HG03457 (cell line): ENCODE measurements at regions not wholly inside any gene's neighbourhood (a gene's known extent, or its start where the extent isn't known, plus 50 kb on each side); places are given as distances from the start of the nearest gene placed in this dataset.

Experiments used
- ATAC-seq: cut with Tn5 transposase; IDR thresholded peaks from one replicate; pipeline ENCODE4 v1.9.1; 2021; ENCODE audit warnings: moderate number of reproducible peaks; ENCODE audit not compliant: unreplicated experiment

- no peak for ATAC-seq
Measured at GRCh38 chr18:28409811-28410210, 232.9 kb upstream of the CDH2 start.

DNA sequence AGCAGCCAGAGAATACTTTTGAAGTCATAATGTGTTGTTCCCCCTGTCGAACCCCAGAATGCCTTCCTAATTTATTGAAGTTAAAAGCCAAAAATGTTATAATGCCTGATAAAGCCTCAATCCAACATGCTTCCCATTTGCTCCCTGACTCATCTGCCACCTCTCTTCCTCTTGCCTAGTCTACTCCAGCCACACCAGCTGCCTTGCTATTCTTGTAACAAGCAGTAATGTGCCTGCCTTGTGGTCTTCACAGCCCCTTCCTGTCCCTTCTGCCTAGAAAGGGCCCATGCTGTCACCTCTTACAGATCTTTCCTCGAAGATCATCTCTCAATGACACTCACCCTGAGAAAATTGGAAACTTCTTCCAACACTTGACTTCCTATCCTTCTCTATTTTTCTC is 231.6 kb upstream of the CDH2 start:
- no peak for ATAC-seq

DNA sequence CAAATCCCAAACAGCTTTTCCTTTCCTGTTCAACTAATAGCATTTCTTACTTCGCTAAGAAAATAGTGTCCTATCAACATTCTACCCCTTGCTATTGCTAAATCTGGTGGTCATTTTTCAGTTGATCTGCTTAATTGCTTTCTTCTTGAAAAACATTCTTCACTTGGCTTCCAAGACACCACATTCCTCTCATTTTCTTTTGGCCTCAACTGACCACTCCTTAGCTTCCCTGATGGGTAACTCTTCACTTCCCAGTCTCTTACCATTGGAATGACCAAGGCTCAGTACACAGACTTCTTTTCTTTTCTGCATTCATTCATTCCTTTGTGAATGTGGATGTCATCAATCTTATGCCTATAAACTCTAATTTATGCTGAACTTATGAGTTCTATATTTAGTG is 230.8 kb upstream of the CDH2 start:
- no peak for ATAC-seq

DNA sequence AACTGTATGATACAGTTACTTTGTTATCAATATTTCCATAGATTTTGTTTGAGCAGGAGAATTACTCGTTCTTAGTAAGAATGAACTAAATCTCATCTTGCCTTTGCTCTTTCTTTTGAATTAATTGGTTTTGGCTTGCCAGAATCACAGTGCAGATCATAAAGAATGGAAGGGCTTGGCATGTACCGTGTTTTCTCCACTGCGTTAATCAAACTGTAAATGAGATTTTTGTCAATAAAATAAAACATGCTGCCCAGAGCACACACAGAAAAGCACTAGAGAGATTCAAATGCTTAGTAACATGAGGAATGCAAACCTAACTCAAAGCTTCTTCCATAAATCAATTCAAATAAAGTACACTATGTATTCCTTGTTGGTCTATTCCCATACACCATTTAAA is 229.6 kb upstream of the CDH2 start:
- ATAC-seq, result no peak

GRCh38 chr18:28404694-28405093 is 227.8 kb upstream of the CDH2 start:
- no peak for ATAC-seq

DNA sequence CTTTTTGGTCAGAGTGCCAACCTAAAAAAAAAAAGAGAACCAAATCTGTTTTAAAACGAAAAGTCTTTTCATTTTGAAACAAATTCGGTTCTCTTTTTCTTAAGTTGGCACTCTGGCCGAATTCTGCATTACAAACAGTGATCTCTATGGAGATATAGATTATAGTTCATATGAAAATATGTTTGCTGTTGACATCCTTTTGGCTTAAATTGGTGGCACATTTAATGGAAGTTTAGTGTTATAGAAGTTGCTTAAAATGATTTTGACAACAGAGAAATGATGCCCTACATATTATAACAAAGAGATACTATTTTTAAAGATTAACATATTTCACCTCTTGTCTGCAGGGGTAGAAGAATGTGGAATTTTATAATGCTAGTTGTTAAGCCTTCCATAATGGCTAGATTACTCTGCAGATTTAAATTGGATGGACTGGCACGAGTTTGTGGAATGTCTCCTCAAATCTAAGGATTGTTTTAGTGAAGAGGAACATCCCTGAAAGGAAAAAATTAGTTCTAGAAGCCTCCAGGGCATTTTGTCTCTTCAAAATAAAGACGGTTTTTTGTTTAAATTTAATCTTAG is 222.9 kb upstream of the CDH2 start:
- ATAC-seq, result no peak

- ATAC-seq, result no peak
Measured at GRCh38 chr18:28398471-28398870, 221.5 kb upstream of the CDH2 start.

DNA sequence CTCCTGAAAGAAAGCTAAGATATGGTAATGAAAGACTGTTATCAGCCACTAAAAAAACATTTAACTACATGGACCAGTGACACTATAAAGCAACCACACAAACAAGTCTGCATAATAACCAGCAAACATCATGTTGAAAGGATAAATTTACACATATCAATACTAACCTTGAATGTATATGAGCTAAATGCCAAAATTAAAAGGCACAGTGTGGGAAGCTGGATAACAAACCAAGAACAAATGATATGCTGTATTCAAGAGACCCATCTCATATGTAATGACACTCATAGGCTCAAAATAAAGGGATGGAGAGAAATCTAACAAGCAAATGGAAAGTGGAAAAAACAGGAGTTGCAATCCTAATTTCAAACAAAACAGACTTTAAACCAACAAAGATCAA is 213.1 kb upstream of the CDH2 start:
- ATAC-seq, result no peak

DNA sequence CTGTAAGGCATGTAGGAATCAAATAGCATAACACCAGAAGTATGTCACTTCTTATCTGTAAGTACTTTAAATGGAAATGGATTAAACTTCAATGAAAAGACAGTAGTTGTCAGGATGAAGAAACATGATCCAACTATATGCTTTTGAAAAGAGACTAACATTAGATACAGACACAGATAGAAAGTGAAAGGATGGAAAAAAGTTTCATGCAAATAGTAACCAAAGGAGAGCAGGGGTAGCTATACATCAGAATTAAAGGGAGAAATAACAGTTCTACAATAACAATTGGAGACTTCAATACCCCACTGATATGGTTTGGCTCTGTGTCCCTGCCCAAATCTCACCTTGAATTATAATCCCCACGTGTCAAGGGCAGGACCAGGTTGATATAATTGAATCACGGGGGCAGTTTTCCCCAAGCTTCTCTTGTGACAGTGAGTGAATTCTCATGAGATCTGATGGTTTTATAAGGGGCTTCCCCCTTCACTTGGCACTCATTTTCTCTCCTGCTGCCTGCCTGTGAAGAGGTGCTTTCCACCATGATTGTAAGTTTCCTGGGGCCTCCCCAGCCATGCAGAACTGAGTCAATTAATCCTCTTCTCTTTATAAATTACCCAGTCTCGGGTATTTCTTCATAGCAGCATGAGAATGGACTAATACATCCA is 205.4 kb upstream of the CDH2 start:
- ATAC-seq, result no peak

DNA sequence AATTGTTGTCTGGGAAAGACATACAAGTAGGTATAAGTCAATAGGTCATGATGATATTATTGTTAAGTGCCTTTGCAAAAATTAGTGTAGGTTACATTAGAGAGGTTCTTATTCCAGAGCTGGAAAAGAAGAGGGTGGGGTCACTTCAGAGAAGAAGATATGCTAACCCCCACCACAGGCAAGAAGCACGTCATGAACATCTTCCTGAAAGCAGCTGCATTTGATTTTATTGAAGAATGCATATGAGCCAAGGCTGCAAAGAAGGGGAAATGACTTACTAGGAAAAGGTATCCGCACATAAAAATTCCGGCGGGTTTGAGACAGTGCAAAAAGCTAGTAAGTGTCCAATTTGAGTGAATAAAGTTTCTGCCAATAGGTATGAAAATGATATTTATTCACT is 195.3 kb upstream of the CDH2 start:
- ATAC-seq, result no peak

DNA sequence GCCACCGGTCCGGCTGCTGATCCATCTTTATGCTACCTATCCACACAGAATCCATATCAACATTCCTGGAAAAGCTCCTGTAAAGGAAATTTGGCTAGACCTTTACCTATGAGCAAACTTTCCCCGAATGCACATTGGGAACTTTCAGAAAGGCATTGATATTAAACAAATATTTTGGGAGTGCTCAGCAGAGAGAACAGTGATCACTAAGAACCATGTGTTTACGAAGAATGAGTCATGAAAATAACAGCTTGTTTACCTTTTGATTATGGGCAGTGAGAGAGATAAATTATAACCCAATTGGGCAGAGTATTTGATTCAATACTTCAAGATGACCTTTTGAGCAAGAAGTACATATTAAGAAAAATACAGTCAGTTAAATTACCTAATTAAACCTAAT is 189.7 kb upstream of the CDH2 start:
- no peak for ATAC-seq

DNA sequence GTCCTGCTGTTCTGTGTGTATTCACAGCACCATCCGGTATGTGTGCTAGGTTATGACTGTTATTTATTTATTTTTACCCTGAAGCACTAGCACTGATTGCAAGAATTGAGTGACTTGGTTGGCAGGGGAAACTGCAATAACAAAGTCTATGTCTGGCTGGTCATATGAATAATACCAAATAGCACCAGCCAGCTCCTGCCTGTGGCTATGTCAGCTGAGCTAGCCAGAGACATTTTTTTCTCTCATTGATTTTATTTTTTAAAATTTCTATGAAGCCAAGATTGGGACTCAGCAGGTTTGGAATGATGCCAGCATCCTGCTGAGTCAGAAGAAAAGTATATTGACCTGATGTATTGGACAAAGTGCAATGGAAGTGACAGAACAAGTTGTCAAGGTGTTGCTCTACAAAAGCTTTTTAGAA is 188.5 kb upstream of the CDH2 start:
- no peak for ATAC-seq

- no peak for ATAC-seq
Measured at GRCh38 chr18:28363124-28363523, 186.2 kb upstream of the CDH2 start.

DNA sequence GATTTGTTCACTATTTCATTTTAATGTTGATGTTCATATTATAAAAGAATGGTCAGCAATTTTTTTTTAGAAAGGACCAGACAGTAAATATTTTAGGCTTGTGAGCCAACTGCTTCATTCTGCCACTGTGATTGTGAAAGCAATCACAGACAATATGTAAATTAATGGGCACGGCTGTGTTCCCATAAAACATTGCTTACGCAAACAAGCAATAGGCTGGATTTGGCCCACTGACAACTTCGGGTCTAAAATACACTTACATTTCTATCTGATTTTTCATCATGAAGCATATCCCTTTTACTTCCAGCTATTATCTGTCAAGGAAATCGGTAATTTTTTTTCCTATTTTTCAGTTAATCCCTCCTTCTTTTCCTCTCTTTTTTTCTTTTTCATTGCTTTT is 182.2 kb upstream of the CDH2 start:
- no peak for ATAC-seq

- ATAC-seq, result no peak
Measured at GRCh38 chr18:28357766-28358401, 181.0 kb upstream of the CDH2 start.

DNA sequence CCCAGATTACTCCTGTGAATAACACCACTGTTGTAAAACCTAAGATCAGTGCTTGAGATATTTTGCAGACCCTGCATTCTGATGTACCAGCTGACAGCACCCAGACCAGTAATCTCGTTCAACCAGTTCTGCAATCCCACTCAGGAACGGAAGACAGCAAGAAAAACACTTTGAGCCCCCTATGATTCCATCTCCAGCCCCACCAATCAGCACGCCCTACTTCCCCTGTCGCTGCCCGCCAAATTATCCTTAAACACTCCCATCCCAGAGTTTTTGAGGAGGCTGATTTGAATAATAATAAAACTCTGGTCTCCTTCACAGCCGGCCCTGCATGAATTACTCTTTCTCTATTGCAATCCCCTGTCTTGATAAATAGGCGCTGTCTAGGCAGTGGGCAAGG is 173.9 kb upstream of the CDH2 start:
- ATAC-seq, result no peak

- no peak for ATAC-seq
Measured at GRCh38 chr18:28342231-28342630, 165.3 kb upstream of the CDH2 start.

GRCh38 chr18:28338316-28338715 is 161.4 kb upstream of the CDH2 start:
- no peak for ATAC-seq

DNA sequence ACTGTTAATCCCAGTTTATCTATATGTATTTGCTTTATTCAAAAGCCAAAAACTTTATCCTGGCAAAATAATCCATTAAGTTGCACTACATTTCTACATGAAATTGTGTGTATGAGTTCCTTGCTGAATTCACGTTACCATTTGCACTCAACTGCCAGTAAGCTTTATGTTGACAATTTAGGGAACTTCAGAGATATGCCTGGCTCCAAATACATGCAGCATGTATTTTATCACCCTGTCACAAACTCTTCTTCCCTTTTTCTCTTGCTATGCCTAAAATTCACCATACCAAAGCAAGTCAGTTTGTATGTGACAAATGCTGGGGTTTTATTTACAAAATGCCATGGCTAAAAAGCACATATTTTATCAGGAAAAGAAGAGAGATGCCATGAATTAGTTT is 157.6 kb upstream of the CDH2 start:
- ATAC-seq, result no peak

GRCh38 chr18:28332071-28332470 is 155.1 kb upstream of the CDH2 start:
- no peak for ATAC-seq

DNA sequence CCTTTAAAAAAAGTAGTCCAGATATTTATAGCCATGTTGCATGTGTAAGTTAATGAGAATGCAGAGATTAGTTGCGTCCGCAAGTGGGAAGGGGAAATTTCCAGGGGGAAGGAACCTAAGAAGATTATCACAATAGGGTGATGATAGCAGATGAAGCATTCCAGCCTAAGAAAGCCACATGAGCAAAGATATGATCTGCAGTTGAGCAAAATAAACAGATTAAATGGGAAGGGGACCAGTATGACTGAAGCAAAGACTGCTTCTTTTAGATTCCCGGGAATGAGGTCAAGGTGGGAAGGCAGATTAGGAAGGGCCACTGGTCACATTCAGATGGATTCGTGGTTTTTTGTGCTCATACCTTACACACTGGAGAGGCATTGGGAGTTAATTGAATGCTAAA is 154.6 kb upstream of the CDH2 start:
- ATAC-seq, result no peak

GRCh38 chr18:28313602-28314001 is 136.7 kb upstream of the CDH2 start:
- ATAC-seq, result no peak

GRCh38 chr18:28288784-28289183 is 111.9 kb upstream of the CDH2 start:
- ATAC-seq, result no peak
